ENCODE measurements at regions not wholly inside any gene's neighbourhood (a gene's known extent, or its start where the extent isn't known, plus 50 kb on each side); places are given as distances from the start of the nearest gene placed in this dataset.

DNA sequence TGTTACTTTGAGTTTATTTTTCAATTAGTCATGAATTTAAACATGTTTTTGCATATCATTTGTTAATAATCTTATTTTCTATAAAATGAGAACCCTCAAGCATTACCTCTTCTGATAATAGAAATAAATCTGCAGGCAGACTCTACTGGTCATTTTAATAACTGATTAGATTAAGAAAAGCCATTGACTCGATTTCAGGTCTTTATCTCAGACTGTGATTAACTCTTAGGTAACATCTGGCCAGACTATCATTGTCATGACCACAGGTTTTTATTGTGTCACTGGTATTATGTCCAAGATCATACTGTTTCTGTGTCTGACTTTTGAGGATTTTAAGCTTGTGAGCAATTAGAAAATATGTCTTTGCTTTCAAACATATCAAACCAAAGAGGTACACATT lies 83.6 kb upstream of the SLC13A1 start:
- TF ChIP-seq, protein P1, sequence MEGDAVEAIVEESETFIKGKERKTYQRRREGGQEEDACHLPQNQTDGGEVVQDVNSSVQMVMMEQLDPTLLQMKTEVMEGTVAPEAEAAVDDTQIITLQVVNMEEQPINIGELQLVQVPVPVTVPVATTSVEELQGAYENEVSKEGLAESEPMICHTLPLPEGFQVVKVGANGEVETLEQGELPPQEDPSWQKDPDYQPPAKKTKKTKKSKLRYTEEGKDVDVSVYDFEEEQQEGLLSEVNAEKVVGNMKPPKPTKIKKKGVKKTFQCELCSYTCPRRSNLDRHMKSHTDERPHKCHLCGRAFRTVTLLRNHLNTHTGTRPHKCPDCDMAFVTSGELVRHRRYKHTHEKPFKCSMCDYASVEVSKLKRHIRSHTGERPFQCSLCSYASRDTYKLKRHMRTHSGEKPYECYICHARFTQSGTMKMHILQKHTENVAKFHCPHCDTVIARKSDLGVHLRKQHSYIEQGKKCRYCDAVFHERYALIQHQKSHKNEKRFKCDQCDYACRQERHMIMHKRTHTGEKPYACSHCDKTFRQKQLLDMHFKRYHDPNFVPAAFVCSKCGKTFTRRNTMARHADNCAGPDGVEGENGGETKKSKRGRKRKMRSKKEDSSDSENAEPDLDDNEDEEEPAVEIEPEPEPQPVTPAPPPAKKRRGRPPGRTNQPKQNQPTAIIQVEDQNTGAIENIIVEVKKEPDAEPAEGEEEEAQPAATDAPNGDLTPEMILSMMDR (IDR thresholded peaks at IDR 0.05; ENCODE audit: insufficient read depth, low read depth, low read length, missing control alignments), result no peak
- DNase-seq (ENCODE audit: low read depth), result no peak

DNA sequence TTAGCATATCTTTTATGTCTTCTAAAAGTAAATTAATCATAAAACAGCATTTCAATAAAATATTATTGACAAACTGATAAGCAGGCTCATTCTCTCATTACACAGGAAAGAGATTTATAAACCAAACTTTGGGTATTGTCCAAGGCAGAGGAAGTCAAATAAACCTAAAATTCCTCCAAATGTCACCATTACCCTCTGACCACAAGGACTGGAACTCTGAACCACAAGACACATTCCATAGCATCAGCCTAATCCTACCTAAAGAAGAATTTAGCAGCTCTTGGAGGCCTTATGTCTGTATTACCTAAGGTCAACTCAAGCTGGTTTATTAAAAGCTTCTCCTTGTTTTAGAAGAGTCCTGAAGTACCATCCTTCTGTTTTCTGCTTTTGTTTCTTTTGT lies 82.4 kb upstream of the SLC13A1 start:
- DNase-seq (ENCODE audit: low read depth), result no peak
- TF ChIP-seq, protein P1 (IDR thresholded peaks at IDR 0.05; ENCODE audit: insufficient read depth, low read depth, low read length, missing control alignments), result no peak
- no peak overlapping the region for H3K4me3 ChIP-seq (ENCODE audit: low read depth, low read length)

More for the DNA sequence above, 83.6 kb upstream of the SLC13A1 start:
- H3K4me3 ChIP-seq (ENCODE audit: low read depth, low read length), result no peak overlapping the region

DNA sequence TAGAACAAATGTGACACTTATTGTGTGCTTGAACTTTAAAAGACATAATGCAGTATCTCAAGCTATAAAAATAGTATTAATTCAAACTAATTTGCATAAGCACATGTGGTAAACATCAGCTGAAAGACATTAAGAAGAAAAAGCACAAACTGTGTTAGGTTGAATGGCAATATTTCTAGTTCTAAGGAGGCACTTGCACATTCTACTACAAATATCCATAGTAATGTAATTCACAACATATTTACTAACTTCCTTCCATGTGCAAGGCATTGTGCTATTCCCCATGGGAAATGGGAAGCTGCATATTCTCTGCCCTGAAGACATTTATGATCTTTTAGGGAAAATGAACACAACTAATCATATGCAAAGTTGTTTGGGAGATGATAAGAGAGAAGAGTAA lies 80.2 kb upstream of the SLC13A1 start:
- no peak for DNase-seq (ENCODE audit: low read depth)
- no peak overlapping the region for H3K4me3 ChIP-seq (ENCODE audit: low read depth, low read length)
- TF ChIP-seq, protein P1 (IDR thresholded peaks at IDR 0.05; ENCODE audit: insufficient read depth, low read depth, low read length, missing control alignments), result no peak

DNA sequence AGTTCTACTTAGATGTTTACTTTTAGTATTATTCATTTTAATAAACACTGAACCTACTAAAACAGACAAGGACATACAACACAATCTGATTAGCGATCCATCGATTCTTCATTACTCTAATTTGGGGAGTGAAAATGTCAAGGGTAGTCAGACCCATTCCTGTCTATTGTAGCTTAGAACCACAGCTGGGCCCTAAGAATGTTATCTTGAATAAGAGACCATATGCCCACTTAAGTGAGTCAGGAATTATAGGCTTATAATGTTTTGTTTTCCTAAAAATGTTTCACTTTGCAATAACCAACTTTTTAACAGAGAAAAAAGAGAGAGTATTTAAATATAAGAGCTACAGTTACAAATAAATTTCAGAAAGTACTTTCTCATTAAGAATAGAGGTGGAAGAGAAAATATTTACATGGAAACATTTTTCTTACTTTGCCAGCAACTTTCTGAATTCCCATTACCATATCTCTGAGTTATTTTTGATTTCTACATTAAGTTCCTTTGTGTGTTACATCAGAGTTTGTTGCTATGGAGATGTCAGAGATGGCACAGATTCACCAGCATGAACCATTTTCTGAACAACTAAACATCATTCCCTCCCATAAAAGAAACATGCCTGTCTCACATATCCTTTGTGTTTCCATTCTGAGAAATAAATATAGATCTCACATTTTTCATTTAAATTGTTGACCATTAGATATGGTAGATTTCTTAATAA lies 75.4 kb upstream of the SLC13A1 start:
- no peak overlapping the region for H3K4me3 ChIP-seq (ENCODE audit: low read depth, low read length)
- TF ChIP-seq, protein P1 (IDR thresholded peaks at IDR 0.05; ENCODE audit: insufficient read depth, low read depth, low read length, missing control alignments), result no peak
- DNase-seq (ENCODE audit: low read depth), result no peak

DNA sequence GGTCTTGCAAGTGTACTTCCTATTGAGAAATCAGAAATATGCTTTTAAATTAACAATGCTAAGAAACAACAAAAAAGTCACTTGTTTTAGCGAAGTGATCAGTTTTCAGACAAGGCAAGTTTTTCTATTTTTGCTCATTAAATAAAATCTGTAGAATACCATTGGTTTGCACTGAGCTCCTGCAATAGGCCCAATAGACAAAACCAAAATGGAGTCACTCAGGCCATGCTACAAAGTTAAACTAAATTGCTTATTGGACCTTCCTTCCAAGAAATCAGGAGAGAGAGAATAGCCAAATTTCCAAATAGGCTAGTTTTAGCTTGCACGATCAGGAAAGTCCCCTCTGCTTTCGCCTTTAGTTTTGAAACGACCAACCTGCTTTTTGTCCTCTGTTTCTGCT lies 73.4 kb upstream of the SLC13A1 start:
- TF ChIP-seq, protein P1 (IDR thresholded peaks at IDR 0.05; ENCODE audit: insufficient read depth, low read depth, low read length, missing control alignments), result no peak
- DNase-seq (ENCODE audit: low read depth), result no peak
- H3K4me3 ChIP-seq (ENCODE audit: low read depth, low read length), result no peak overlapping the region

DNA sequence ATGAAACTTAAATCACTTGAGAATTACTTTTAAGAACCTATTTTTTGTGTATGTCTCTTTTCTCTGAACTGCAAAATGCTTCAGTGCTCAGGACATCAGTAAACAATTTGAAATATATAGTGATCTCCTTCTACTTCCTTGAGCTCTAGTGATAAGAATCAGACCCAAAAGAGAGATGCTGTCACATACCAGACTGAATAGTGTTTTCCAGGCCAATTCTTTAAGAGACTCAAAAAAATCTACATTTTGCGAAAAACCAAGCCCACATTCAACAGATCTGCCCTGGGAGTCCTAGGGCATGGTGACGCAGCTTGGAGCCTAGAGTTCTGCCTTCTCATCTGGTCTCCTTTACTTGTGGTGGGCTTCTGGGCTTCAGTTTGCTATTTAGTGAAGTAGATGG lies 72.1 kb upstream of the SLC13A1 start:
- H3K4me3 ChIP-seq (ENCODE audit: low read depth, low read length), result no peak overlapping the region
- no peak for DNase-seq (ENCODE audit: low read depth)
- TF ChIP-seq, protein P1 (IDR thresholded peaks at IDR 0.05; ENCODE audit: insufficient read depth, low read depth, low read length, missing control alignments), result no peak

DNA sequence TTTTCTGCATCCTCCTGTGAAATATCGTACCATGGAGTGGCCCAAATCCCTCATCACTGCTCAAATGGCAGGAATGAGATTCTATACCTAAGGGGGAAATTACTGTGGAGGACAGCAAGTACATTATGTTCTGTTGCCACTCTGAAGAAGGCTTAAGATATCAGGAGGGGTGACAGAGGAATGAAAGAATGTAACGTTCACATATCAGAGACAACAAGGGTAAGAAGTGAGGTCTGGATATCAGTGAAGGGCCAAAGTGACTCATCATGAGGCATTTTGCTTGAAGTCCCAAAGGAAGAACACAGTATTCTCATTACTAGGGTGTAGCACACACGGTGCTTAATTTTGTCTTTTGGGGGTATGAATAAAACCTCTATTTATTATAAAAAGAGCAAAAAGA lies 71.5 kb upstream of the SLC13A1 start:
- H3K4me3 ChIP-seq (ENCODE audit: low read depth, low read length), result no peak overlapping the region
- DNase-seq (ENCODE audit: low read depth), result no peak
- TF ChIP-seq, protein P1 (IDR thresholded peaks at IDR 0.05; ENCODE audit: insufficient read depth, low read depth, low read length, missing control alignments), result no peak
